ENCODE measurements at regions not wholly inside any gene's neighbourhood (a gene's known extent, or its start where the extent isn't known, plus 50 kb on each side); places are given as distances from the start of the nearest gene placed in this dataset.

DNA sequence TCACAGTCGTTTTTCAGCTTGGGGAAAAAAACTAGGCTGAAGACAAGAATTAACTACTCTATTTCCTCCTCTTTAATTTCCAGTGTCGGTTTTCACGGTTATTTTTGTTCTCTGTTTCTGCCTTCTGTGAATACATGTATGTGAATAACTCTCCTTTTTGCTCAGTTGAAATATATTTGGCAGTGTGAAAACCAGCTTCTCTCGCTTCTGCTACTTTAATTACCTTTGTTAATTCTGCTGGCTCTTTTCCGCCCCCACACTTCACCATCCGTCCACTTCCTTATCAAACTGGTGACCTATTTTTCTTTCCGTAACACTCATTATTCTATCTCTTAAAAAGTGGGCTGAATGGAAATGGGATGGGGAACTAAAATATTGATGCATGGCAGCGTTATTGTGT, 126.4 kb downstream of the POU4F1 start:
- H3K27me3 ChIP-seq: no peaks in the 10 kb centered on the region
- no peaks in the 10 kb centered on the region for H3K9me3 ChIP-seq
- no peak overlapping the region for H3K4me3 ChIP-seq (ENCODE audit: low read depth, low read length)
- no peaks in the 10 kb centered on the region for H3K4me1 ChIP-seq
- no peaks in the 10 kb centered on the region for H3K36me3 ChIP-seq
- DNase-seq: no peak
- TF ChIP-seq, protein P1, sequence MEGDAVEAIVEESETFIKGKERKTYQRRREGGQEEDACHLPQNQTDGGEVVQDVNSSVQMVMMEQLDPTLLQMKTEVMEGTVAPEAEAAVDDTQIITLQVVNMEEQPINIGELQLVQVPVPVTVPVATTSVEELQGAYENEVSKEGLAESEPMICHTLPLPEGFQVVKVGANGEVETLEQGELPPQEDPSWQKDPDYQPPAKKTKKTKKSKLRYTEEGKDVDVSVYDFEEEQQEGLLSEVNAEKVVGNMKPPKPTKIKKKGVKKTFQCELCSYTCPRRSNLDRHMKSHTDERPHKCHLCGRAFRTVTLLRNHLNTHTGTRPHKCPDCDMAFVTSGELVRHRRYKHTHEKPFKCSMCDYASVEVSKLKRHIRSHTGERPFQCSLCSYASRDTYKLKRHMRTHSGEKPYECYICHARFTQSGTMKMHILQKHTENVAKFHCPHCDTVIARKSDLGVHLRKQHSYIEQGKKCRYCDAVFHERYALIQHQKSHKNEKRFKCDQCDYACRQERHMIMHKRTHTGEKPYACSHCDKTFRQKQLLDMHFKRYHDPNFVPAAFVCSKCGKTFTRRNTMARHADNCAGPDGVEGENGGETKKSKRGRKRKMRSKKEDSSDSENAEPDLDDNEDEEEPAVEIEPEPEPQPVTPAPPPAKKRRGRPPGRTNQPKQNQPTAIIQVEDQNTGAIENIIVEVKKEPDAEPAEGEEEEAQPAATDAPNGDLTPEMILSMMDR (IDR thresholded peaks at IDR 0.05; ENCODE audit: low read depth, low read length): no peak

DNA sequence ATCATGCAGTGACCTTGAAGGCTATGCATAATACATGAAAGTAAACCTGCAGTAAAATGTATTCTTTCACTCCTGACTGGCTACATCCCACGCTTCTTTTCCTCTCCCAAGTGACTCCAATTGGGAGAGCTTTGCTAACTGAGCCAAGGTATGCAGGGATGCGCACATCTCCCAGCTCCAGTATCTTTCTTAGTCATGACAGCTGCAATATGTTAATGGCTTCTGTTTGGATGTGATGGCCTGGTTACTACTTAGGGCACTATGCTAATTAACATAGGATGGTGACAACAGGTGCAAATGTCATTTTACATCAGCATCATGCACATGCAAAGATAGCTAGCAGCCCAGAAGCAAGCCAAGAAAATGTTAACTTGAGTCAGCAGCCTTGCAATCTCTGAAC, 134.7 kb downstream of the POU4F1 start:
- peaks cover 3% of the 10 kb centered on the region for H3K27me3 ChIP-seq
- no peaks in the 10 kb centered on the region for H3K4me1 ChIP-seq
- DNase-seq: no peak
- no peak overlapping the region for H3K4me3 ChIP-seq (ENCODE audit: low read depth, low read length)
- no peaks in the 10 kb centered on the region for H3K9me3 ChIP-seq
- TF ChIP-seq, protein P1 (IDR thresholded peaks at IDR 0.05; ENCODE audit: low read depth, low read length): no peak
- no peaks in the 10 kb centered on the region for H3K36me3 ChIP-seq

DNA sequence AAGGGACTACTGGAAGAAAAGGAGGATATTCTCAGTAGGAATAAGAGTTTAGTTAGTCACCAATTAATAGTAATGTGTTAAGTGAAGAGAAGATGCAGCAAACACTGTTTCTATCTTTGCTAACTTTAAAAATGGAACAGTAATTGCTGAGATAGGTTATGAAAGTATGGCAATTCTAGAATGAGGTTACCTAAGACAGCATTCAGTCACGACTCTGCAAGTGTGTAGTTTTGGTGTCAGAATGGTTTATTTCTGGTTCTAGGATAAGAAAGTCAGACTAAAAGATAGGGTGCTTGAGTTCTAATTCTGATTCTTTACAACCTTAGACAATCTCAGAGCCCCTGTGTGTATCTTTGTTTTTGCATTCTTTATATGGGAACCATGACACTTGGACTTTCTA, 138.1 kb downstream of the POU4F1 start:
- Histone ChIP-seq H3K9me3 (no peaks in the 10 kb centered on the region), H3K36me3 (no peaks in the 10 kb centered on the region)

DNA sequence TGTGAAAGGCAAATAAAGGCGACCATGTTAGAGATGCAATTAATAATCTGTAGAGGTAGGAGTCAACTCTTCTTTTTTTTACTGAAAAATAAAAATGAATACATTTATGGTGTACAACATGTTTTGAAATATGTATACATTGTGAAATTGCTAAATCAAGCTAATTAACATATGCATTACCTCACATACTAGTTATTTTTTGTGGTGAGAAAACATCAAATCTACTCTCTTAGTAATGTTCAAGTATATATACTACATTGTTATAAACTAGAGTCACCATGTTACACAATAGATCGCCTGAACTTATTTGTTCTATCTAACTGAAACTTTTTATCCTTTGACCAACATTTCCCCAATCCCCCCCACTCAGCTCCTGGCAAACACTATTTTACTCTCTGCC, 143.2 kb downstream of the POU4F1 start:
- H3K4me1 ChIP-seq: no peaks in the 10 kb centered on the region
- TF ChIP-seq, protein P1 (IDR thresholded peaks at IDR 0.05; ENCODE audit: low read depth, low read length): no peak
- H3K27me3 ChIP-seq: no peaks in the 10 kb centered on the region; the same call in 1 of the 2 replicates
- no peaks in the 10 kb centered on the region for H3K36me3 ChIP-seq
- no peaks in the 10 kb centered on the region for H3K9me3 ChIP-seq
- no peak overlapping the region for H3K4me3 ChIP-seq (ENCODE audit: low read depth, low read length)
- no peak for DNase-seq

More for the DNA sequence above, 138.1 kb downstream of the POU4F1 start:
- Histone ChIP-seq H3K4me1 (no peaks in the 10 kb centered on the region), H3K4me3 (ENCODE audit: low read depth, low read length) (no peak overlapping the region), H3K27me3 (peaks cover 3% of the 10 kb centered on the region; the same call in 1 of the 2 replicates)
- TF ChIP-seq, protein P1 (IDR thresholded peaks at IDR 0.05; ENCODE audit: low read depth, low read length): no peak
- no peak for DNase-seq

DNA sequence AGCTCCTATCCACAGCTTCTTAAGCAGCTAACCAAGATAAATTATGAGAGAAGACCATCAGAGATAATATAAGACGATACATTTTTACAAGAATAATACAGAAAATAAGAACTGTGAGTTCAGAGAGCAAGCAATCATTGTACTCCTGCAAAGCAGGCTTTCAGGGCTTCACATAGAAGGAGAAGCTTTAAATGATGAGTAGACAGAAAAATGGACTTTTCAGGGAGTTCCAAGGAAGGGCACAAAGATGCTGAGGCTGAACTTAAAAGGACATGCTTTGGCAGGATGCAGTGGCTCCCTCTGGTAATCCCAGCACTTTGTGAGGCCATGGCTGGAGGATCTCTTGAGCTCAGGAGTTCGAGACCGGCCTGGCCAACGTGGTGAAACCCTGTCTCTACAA, 159.5 kb downstream of the POU4F1 start:
- Histone ChIP-seq H3K27me3 (no peaks in the 10 kb centered on the region), H3K36me3 (no peaks in the 10 kb centered on the region), H3K4me1 (no peaks in the 10 kb centered on the region), H3K4me3 (ENCODE audit: low read depth, low read length) (no peak overlapping the region), H3K9me3 (no peaks in the 10 kb centered on the region)
- TF ChIP-seq, protein P1 (IDR thresholded peaks at IDR 0.05; ENCODE audit: low read depth, low read length): no peak
- DNase-seq: no peak

DNA sequence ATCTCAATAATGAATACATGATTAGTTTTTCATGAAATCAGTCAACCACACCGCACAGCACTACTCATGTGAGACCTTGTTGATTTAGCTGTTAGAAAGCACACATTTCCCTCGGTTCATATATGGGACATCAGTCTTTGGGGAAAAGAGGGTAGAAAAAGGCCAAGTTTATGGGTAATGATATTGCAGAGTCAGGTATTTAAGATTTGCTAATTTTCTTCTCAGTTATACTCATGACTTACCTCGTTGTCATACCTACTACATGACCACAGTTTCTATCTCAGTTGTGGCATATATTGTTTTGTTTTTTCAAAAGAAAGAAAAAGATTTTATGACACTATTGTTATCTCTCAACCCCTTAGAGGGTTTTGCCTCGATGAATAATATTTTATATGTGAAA, 165.6 kb downstream of the POU4F1 start:
- TF ChIP-seq, protein P1 (IDR thresholded peaks at IDR 0.05; ENCODE audit: low read depth, low read length): no peak
- Histone ChIP-seq H3K27me3 (no peaks in the 10 kb centered on the region), H3K4me1 (no peaks in the 10 kb centered on the region), H3K9me3 (no peaks in the 10 kb centered on the region), H3K4me3 (ENCODE audit: low read depth, low read length) (no peak overlapping the region), H3K36me3 (no peaks in the 10 kb centered on the region)
- no peak for DNase-seq
